Stimulated activated CD4-positive, alpha-beta T cell treated with anti-CD3 and anti-CD28 coated beads, Interleukin-15, amount 100 ng/mL, for 1 hour (primary cell): ENCODE measurements at regions not wholly inside any gene's neighbourhood (a gene's known extent, or its start where the extent isn't known, plus 50 kb on each side); places are given as distances from the start of the nearest gene placed in this dataset.

Source experiments
- DNase-seq, 2 donors: peaks; one replicate each; pipeline ENCODE4 v3.0.0-alpha.2; 2020; ENCODE audit warnings: low read depth in 1 of 2, low spot score in 1 of 2

- no peak for DNase-seq
Observed at GRCh38 chr6:104226790-104227446, 632.8 kb downstream of the HACE1 start.

- DNase-seq, result no peak
Observed at GRCh38 chr6:104218116-104218515, 641.6 kb downstream of the HACE1 start.

- no peak for DNase-seq
Observed at GRCh38 chr6:104214901-104215300, 644.8 kb downstream of the HACE1 start.

- DNase-seq, result no peak
Observed at GRCh38 chr6:104212977-104213668, 646.6 kb downstream of the HACE1 start.

- DNase-seq, result no peak
Observed at GRCh38 chr6:104207635-104208034, 652.1 kb downstream of the HACE1 start.

GRCh38 chr6:104201557-104201956 is 658.2 kb downstream of the HACE1 start:
- DNase-seq, result no peak

GRCh38 chr6:104187616-104188015 is 672.1 kb downstream of the HACE1 start:
- DNase-seq, result no peak

- no peak for DNase-seq
Observed at GRCh38 chr6:104186831-104187230, 672.9 kb downstream of the HACE1 start.

GRCh38 chr6:104183816-104184435 is 675.8 kb downstream of the HACE1 start:
- DNase-seq, result no peak

GRCh38 chr6:104182811-104183210 is 676.9 kb downstream of the HACE1 start:
- no peak for DNase-seq

GRCh38 chr6:104173668-104174067 is 686.1 kb downstream of the HACE1 start:
- no peak for DNase-seq

- no peak for DNase-seq
Observed at GRCh38 chr6:104170401-104170800, 689.3 kb downstream of the HACE1 start.

GRCh38 chr6:104166055-104166668 is 693.6 kb downstream of the HACE1 start:
- no peak for DNase-seq

GRCh38 chr6:104162036-104162669 is 697.6 kb downstream of the HACE1 start:
- no peak for DNase-seq

- no peak for DNase-seq
Observed at GRCh38 chr6:104159045-104159618, 700.6 kb downstream of the HACE1 start.

- no peak for DNase-seq
Observed at GRCh38 chr6:104143757-104144156, 716.0 kb downstream of the HACE1 start.

GRCh38 chr6:104134876-104135275 is 724.8 kb downstream of the HACE1 start:
- DNase-seq, result no peak

GRCh38 chr6:104130343-104130742 is 729.4 kb downstream of the HACE1 start:
- no peak for DNase-seq

GRCh38 chr6:104126315-104127005 is 733.3 kb downstream of the HACE1 start:
- DNase-seq, result no peak

GRCh38 chr6:104123227-104123626 is 736.5 kb downstream of the HACE1 start:
- no peak for DNase-seq

GRCh38 chr6:104118274-104118673 is 741.4 kb downstream of the HACE1 start:
- no peak for DNase-seq
